Epithelial cell of proximal tubule (primary cell): ENCODE measurements at regions not wholly inside any gene's neighbourhood (a gene's known extent, or its start where the extent isn't known, plus 50 kb on each side); places are given as distances from the start of the nearest gene placed in this dataset.

Source experiments
- DNase-seq: peaks from one replicate; pipeline ENCODE4 v3.0.0-alpha.2; 2011; ENCODE audit warnings: low read depth
- H3K4me3 ChIP-seq: 2 replicates; pipeline ENCODE4 v1.5.1; 2011; ENCODE audit warnings: low read depth, mild to moderate bottlenecking, low read length
- CTCF ChIP-seq: conservative IDR thresholded peaks from 2 replicates; pipeline ENCODE4 v1.5.1; 2012; ENCODE audit warnings: low read depth, mild to moderate bottlenecking, low read length

DNA sequence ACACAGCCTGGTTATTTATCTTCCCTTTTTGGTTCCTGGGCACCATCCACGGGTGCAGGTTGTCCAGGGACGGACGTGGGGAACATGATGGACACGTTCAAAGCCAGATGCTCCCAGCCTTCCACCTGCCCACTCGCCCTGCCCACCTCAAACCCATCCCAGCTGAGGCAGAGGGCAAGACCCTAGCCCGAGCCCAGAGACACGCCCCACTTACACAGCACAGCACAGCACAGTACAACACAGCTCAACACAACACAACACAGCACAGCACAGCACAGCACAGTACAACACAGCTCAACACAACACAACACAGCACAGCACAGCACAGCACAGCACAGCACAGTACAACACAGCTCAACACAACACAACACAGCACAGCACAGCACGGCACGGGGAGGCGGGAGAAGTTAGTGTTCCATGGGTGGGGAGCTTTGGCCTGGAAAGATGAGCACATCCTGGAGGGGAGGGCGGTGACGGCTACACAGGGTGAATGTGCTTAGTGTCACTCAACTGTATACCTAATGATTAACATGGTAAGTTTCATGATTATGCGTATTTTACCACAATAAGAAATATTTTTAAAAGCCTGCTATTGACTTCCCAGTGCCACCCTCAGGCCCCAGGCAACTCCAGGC, 1507.5 kb downstream of the BRD1 start:
- no peak for DNase-seq
- no peak for TF ChIP-seq CTCF
- no peak overlapping the region for H3K4me3 ChIP-seq

DNA sequence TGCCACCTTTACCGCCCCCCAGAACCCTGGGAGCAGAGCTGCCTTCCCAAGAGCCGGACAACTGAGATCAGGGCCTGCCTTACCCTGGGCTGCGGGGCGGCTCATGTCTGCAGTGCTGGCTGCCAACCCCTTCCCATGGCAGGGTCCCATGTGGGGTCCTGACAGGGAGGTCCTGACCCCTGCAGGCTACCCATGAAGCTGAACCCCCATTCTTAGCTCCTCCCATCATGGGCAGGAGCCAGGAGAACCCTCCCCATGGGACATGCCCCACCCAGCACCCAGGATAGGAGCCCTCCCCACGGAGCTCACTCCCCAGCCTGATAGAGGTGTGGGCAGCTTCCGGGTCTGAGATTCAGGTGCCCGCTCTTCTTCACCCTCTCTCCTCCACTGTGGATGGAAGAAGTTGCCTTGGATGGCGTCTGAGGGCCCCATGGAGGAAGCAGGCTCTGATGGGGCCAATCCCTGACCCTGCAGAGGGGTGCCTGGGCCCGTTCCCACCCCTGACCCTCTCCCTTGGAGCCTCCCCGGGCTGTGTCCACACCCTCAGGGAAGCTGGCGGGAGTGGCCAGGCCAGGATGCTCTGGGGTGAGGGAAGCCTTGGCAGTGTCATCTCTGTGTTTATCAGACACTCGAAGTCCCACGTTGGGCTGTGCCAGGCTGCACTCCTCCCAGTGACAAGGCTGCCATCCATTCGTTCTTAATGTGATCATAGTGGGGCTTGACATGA, 1508.2 kb downstream of the BRD1 start:
- TF ChIP-seq CTCF, result no peak
- no peak for DNase-seq
- H3K4me3 ChIP-seq, result no peak overlapping the region

DNA sequence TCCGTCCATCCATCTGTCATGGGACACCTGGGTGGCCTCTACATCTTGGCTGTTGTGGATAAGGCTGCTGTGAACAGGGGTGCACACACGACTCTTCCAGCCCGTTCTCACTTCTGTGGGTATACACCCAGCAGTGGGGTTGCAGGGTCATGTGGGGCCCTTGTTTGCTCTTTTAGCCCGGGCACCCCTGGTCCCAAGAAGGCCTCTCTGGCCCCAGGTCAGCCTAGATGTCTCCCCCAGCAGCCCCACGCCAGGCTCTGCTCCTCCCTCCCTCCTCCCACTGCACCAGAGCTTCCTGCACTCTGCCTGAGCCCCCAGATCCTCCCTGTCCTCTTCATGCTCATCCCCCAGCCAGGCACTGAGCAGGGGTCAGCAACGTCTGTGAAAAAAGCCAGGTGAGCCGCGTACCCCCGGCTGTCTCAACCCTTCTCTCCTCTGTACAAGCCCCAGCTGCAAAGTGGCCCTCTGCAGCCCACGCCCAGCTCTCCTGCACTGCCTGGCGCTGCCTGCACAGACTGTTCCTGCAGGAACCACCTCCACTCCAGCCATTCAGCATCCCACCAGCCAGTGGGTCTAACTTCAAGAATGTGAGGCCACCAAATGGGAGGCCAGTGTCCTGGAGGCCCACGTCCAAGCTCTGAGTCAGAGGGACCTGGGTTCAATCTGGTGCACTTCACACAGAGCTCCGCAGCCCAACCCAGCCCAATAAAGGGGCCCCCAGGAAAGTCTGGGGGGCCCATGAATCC, 1508.9 kb downstream of the BRD1 start:
- DNase-seq, result no peak
- no peak overlapping the region for H3K4me3 ChIP-seq
- no peak for TF ChIP-seq CTCF

DNA sequence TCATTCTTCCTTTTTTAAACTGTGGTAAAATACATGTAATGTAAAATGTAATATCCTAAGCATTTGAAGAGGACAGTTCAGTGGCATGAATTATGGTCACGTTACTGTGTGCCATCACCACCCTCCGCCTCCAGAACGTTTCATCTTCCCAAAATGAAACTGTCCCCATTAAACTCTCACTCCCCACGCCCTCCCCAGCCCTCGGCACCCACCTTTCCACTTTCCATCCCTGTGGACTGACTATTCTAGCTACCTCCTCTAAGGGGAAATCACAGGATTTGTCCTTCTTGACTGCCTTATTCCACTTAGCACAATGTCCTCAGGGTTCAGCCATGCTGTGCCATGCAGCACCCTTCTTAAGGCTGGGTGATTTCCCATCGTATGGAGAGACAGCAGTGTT, 1509.5 kb downstream of the BRD1 start:
- no peak for DNase-seq
- no peak for TF ChIP-seq CTCF
- no peak overlapping the region for H3K4me3 ChIP-seq

GRCh38 chr22:48316257-48317250, 1511.1 kb downstream of the BRD1 start:
- H3K4me3 ChIP-seq, result no peak overlapping the region
- TF ChIP-seq CTCF, result no peak
- DNase-seq, result no peak

DNA sequence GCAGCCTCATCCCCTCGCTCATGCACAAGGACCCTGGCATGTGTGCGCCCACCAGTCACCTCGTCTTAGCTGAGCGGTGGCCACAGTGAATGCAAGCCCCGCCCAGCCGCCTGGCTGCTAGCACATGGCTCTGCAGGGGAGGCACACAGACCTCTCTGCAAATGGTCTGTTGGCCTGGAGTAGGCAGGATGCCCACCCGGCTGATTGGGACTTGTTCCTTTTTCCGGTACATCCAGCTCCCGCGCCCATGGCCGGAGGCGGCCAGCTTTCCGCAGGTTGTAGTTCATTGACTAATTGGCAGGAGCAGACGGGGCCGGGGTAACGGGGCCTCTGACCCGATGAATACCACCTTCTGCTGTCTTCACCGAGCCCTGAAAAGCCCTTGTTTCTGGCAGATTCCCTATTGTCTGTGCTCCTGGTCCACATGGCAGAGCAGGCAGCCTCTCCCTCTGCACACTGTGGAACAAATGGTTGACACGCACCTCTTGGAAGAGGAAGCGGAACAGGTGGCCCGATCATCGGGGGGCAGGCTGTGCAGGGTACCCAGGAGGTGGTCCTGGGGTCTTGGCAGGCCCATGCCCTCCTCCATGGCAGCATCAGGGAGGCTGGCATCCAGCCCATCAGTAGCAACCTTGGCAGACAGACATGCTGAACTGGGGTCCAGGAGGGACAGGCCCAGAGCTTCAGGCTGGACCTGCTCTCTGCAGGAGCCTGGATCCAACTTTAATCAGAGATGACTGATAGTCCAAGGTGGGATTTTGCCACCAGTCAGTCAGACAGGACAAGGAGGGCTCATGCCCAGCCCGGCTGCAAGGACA, 1512.0 kb downstream of the BRD1 start:
- no peak for TF ChIP-seq CTCF
- no peak for DNase-seq
- no peak overlapping the region for H3K4me3 ChIP-seq
